ENCODE measurements at regions not wholly inside any gene's neighbourhood (a gene's known extent, or its start where the extent isn't known, plus 50 kb on each side); places are given as distances from the start of the nearest gene placed in this dataset.

- 60 to 77% methylated on average over 3 of the region's 3 CpGs for WGBS, 2 donors
- H3K4me1 ChIP-seq, result no peaks in the 10 kb centered on the region
- no peak overlapping the region for H3K4me3 ChIP-seq
- H3K27me3 ChIP-seq, result no peaks in the 10 kb centered on the region
- no peak for DNase-seq
- H3K9me3 ChIP-seq, result peaks cover 0 to 4% (median 0%) of the 10 kb centered on the region in 3 donors
- H3K36me3 ChIP-seq, result no peaks in the 10 kb centered on the region
- intact Hi-C loops (cut with DNase I), result no loop called here
- no peak for TF ChIP-seq POLR2A (IDR thresholded peaks at IDR 0.05)
- TF ChIP-seq CTCF (IDR thresholded peaks at IDR 0.05), result no peak
- no peak overlapping the region for H3K27ac ChIP-seq
Observed at GRCh38 chr3:105315815-105316214, 50.9 kb upstream of the ALCAM start.

DNA sequence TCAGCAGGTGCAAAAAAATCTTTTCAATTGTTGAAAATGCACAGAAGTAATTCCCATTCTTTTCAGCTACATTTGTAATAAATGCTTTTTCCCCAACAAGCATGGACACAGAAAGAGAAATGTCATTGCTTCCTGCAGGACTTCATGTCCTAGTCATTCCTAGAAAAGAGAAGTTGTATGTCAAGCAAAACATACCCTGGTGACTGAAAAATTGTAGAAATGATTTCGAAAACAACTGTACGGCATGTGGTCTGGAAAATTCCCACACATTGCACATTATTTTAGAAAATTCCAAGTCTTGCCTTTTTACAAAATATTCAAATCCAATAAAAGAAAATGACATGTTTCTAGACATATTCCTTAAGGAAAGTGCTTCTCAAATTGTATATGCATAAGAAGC, 50.4 kb upstream of the ALCAM start:
- H3K4me3 ChIP-seq, result no peak overlapping the region
- H3K9me3 ChIP-seq, result no peaks in the 10 kb centered on the region
- no peaks in the 10 kb centered on the region for H3K27me3 ChIP-seq
- no peaks in the 10 kb centered on the region for H3K36me3 ChIP-seq
- WGBS, 2 donors, result 70 to 86% methylated on average over 2 of the region's 2 CpGs
- intact Hi-C loops (cut with DNase I), result no loop called here
- no peak overlapping the region for H3K27ac ChIP-seq
- TF ChIP-seq CTCF (IDR thresholded peaks at IDR 0.05), result no peak
- no peak for TF ChIP-seq POLR2A (IDR thresholded peaks at IDR 0.05)
- no peak for DNase-seq
- no peaks in the 10 kb centered on the region for H3K4me1 ChIP-seq

Small RNAs in the stretch of these regions (small RNA-seq; reads per million reads assigned to genes)
- 0 reads per million in 4 donors for gene MIR548AB
- gene NDUFA4P2, result 0 reads per million in 4 donors
- 0 to 0.27 (median 0) reads per million in 4 donors for gene RNU1-43P
- gene RNU6-461P, result 0 reads per million in 4 donors
- gene TUBBP11, result 0 reads per million in 4 donors
